Endothelial cell of umbilical vein (primary cell): ENCODE measurements at regions not wholly inside any gene's neighbourhood (a gene's known extent, or its start where the extent isn't known, plus 50 kb on each side); places are given as distances from the start of the nearest gene placed in this dataset.

Experiments
- BruUV-seq: library from RNA; stranded (reverse); fragments of 400-500 nt; replicated peaks from 2 replicates; lab custom pipeline; 2021; lab: Mats Ljungman, UMichigan
- CTCF ChIA-PET: fragments of 300-600, 350-600 bp; sonication (Branson Sonifier 250); formaldehyde crosslinking; loops from one replicate; lab custom pipeline; 2021; ENCODE audit warnings: antibody characterized with exemption, inconsistent platforms; lab: Charles Lee
- POLR2A ChIA-PET: fragments of 300-600, 350-600 bp; sonication (Branson Sonifier 250); formaldehyde crosslinking; loops from one replicate; lab custom pipeline; 2021; ENCODE audit warnings: antibody characterized with exemption, inconsistent platforms; lab: Charles Lee
- DNase-seq: peaks from one replicate; pipeline ENCODE4 v3.0.0-alpha.2; 2011; ENCODE audit warnings: low read depth, low spot score
- FAIRE-seq: peaks from 2 replicates; lab custom pipeline; 2011; peaks lifted over from hg19 to GRCh38; lab: Jason Lieb, UNC
- H2AFZ ChIP-seq: 2 replicates; pipeline ENCODE4 v1.6.0; 2012; ENCODE audit warnings: low read depth, low read length, control low read depth, inconsistent platforms
- H3K27ac ChIP-seq: 2 replicates; pipeline ENCODE4 v1.5.1; 2011; ENCODE audit warnings: low read depth, mild to moderate bottlenecking, control low read depth, low read length, moderate library complexity; ENCODE audit not compliant: insufficient read depth
- H3K27me3 ChIP-seq, 2 experiments: 2 replicates each; pipeline versions ENCODE4 v1.6.0 to v1.6.1; 2011; ENCODE audit warnings: low read length in 2 of 2, mixed read lengths in 1 of 2; ENCODE audit not compliant: control insufficient read depth in 2 of 2, insufficient read depth in 2 of 2
- H3K36me3 ChIP-seq, 2 experiments: 2 replicates in 1 of 2; 3 replicates in 1 of 2; pipeline ENCODE4 v1.5.1; 2011; ENCODE audit warnings: low read length in 2 of 2, mild to moderate bottlenecking in 1 of 2, moderate library complexity in 1 of 2; ENCODE audit not compliant: control insufficient read depth in 2 of 2, insufficient read depth in 2 of 2; ENCODE audit errors: extremely low read depth in 1 of 2
- H3K4me1 ChIP-seq: 3 replicates; pipeline ENCODE4 v1.5.1; 2011; ENCODE audit warnings: mild to moderate bottlenecking, low read length; ENCODE audit not compliant: control insufficient read depth, insufficient read depth; ENCODE audit errors: extremely low read depth
- H3K4me2 ChIP-seq: 2 replicates; pipeline ENCODE4 v1.6.1; 2011; ENCODE audit warnings: low read length, control low read depth, mixed read lengths; ENCODE audit not compliant: insufficient read depth
- H3K4me3 ChIP-seq, 3 experiments: fragments of 200-600 bp in 1 of 3; sonication (generic), shearing (Covaris generic) in 1 of 3; replicated peaks in 1 of 3; 2 replicates each; pipeline ENCODE4 v1.5.1; 2011 to 2016; ENCODE audit warnings: control low read depth in 3 of 3, low read length in 3 of 3, mild to moderate bottlenecking in 2 of 3, inconsistent platforms in 1 of 3, low read depth in 1 of 3, moderate library complexity in 1 of 3; ENCODE audit not compliant: insufficient read depth in 1 of 3
- H3K79me2 ChIP-seq: 2 replicates; pipeline ENCODE4 v1.6.0; 2012; ENCODE audit warnings: low read length, inconsistent platforms; ENCODE audit not compliant: control insufficient read depth, insufficient read depth
- H3K9ac ChIP-seq: replicated peaks from 2 replicates; pipeline ENCODE3; 2011; ENCODE audit warnings: low read length, control low read depth; ENCODE audit not compliant: insufficient read depth; ENCODE audit errors: extremely low read depth
- H3K9me1 ChIP-seq: replicated peaks from 3 replicates; pipeline ENCODE4 v1.6.0; 2011; ENCODE audit warnings: mild to moderate bottlenecking, low read length; ENCODE audit not compliant: control insufficient read depth, insufficient read depth; ENCODE audit errors: extremely low read depth
- H3K9me3 ChIP-seq: replicated peaks from 2 replicates; pipeline ENCODE4 v1.5.1; 2012; ENCODE audit warnings: low read length, inconsistent platforms; ENCODE audit not compliant: control insufficient read depth, insufficient read depth
- H4K20me1 ChIP-seq: replicated peaks from 2 replicates; pipeline ENCODE3; 2011; ENCODE audit warnings: mild to moderate bottlenecking, low read length; ENCODE audit not compliant: control insufficient read depth, insufficient read depth; ENCODE audit errors: extremely low read depth
- EZH2 ChIP-seq: IDR thresholded peaks from 2 replicates; pipeline ENCODE4 v1.6.1; 2012; ENCODE audit warnings: borderline replicate concordance, low read depth, mild to moderate bottlenecking, moderate library complexity, low read length, inconsistent platforms; ENCODE audit not compliant: severe bottlenecking
- FOS ChIP-seq: IDR thresholded peaks from 2 replicates; pipeline ENCODE4 v1.6.1; 2011; ENCODE audit warnings: mild to moderate bottlenecking, low read length, moderate library complexity, borderline replicate concordance; ENCODE audit not compliant: insufficient read depth
- GATA2 ChIP-seq: IDR thresholded peaks from 2 replicates; pipeline ENCODE4 v1.7.0; 2011; ENCODE audit warnings: low read depth, mild to moderate bottlenecking, moderate library complexity, mixed read lengths, low read length; ENCODE audit not compliant: insufficient read length, insufficient read depth
- JUN ChIP-seq: IDR thresholded peaks from 2 replicates; pipeline ENCODE4 v1.6.1; 2011; ENCODE audit warnings: borderline replicate concordance, low read depth; ENCODE audit not compliant: insufficient read length, insufficient read depth
- MYC ChIP-seq: IDR thresholded peaks from one replicate; pipeline ENCODE4 v1.6.1; 2011; ENCODE audit warnings: mild to moderate bottlenecking, low read depth, low read length
- POLR2A ChIP-seq: IDR thresholded peaks from 2 replicates; pipeline ENCODE4 v1.6.1; 2012; ENCODE audit warnings: low read depth, mild to moderate bottlenecking, control low read depth, low read length
- POLR2AphosphoS5 ChIP-seq: IDR thresholded peaks from 2 replicates; pipeline ENCODE4 v1.6.1; 2012; ENCODE audit warnings: low read depth, mild to moderate bottlenecking, control low read depth, low read length, moderate library complexity; ENCODE audit not compliant: insufficient read depth
- dilution Hi-C: fragments of 300-500 bp; cut with MboI; formaldehyde crosslinking; loops from one replicate; pipeline ENCODE4 v1.15.0; 2019; ENCODE audit warnings: low sequenced_read_pairs; ENCODE audit not compliant: extremely low pct_ligation_motif_present
- intact Hi-C: fragments of 100-400 bp; cut with micrococcal nuclease; formaldehyde crosslinking; loops from one replicate; pipeline ENCODE4 v1.10.0; 2022
- TF ChIP-seq, protein P1 (sequence below), 2 donors: IDR thresholded peaks; 1 replicate in 1 of 2; 2 replicates in 1 of 2; pipeline ENCODE4 v1.5.1; 2011; ENCODE audit warnings: low read length in 2 of 2, mild to moderate bottlenecking in 2 of 2, moderate library complexity in 2 of 2, control low read depth in 1 of 2, inconsistent platforms in 1 of 2, low read depth in 1 of 2; ENCODE audit not compliant: insufficient read depth in 1 of 2; ENCODE audit errors: extremely low read depth in 1 of 2
- TF ChIP-seq, protein P2 (sequence below): IDR thresholded peaks from 2 replicates; pipeline ENCODE4 v1.6.1; 2011; ENCODE audit not compliant: insufficient read depth, insufficient read length

DNA sequence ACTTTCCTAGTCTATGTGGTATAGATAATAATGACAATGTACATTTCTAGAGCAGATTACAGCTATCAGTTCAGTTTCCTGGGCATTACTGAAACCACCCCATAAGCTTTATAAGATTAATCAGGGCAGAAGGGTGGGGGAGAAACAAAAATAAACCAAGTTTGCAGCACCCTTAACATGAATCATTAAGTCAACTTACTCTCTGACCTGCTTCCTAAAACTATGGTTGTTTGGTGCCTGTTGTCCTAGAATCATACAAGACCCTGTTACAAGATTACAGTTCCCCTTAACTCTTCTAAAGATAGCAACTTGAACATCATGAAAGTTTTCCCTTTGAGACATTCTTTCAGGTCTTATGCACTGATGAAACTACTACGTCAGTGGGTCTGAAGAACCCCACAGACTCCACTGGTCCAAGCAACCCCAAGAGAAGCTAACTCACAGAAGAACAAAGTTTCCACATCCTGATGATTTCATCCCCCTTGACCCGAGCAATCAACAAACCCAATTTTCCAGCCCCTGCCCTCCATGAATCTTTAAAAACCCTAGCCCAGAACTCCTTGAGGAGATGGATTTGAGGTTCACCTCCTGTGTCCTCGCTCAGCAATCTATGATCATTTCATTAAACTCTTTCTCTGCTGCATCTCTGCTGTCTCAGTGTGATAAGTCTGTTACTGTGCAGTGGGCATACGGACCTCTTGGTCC is 336.5 kb downstream of the FOXO1 start:
- Histone ChIP-seq H3K4me2 (no peak overlapping the region), H3K36me3 (no peaks in the 10 kb centered on the region), H3K9ac (no peak overlapping the region), H3K9me1 (no peaks in the 10 kb centered on the region), H3K4me3 (no peak overlapping the region), H3K27ac (no peak overlapping the region), H4K20me1 (no peaks in the 10 kb centered on the region), H3K27me3 (no peaks in the 10 kb centered on the region), H3K9me3 (no peaks in the 10 kb centered on the region), H3K79me2 (no peaks in the 10 kb centered on the region), H2AFZ (no peak overlapping the region), H3K4me1 (peaks cover 10% of the 10 kb centered on the region)
- BruUV-seq: no TSS peak
- POLR2A ChIA-PET: no interaction called here
- no peak for DNase-seq
- TF ChIP-seq GATA2 (peak; percentile 12), JUN (no peak)
- TF ChIP-seq, protein P1, sequence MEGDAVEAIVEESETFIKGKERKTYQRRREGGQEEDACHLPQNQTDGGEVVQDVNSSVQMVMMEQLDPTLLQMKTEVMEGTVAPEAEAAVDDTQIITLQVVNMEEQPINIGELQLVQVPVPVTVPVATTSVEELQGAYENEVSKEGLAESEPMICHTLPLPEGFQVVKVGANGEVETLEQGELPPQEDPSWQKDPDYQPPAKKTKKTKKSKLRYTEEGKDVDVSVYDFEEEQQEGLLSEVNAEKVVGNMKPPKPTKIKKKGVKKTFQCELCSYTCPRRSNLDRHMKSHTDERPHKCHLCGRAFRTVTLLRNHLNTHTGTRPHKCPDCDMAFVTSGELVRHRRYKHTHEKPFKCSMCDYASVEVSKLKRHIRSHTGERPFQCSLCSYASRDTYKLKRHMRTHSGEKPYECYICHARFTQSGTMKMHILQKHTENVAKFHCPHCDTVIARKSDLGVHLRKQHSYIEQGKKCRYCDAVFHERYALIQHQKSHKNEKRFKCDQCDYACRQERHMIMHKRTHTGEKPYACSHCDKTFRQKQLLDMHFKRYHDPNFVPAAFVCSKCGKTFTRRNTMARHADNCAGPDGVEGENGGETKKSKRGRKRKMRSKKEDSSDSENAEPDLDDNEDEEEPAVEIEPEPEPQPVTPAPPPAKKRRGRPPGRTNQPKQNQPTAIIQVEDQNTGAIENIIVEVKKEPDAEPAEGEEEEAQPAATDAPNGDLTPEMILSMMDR (IDR thresholded peaks at IDR 0.05; ENCODE audit: extremely low read depth in 1 of 2, insufficient read depth in 1 of 2, low read depth in 1 of 2, low read length in 2 of 2): no peak
- intact Hi-C loops: no loop called here
- dilution Hi-C loops: no loop called here
- CTCF ChIA-PET: no interaction called here
- FAIRE-seq: no peak

DNA sequence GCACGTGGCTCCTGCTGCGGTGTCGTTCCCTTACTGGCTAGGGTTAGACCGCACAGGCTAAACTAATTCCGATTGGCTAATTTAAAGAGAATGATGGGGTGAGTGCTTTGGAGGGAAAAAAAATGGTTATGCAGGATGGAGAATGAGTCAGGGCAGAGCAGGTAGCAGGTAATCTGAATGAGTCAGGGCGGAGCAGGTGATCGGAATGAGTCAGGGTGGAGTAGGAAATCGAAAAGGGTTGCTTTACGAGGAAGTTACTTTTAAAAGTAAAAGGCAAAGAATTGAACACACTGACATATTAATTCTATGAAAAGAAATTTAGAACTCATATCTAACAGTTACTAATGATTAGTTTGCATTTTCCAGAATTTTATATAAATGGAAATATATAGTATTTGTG is 335.5 kb downstream of the FOXO1 start:
- no peak for FAIRE-seq
- intact Hi-C loops: no loop called here
- ChIA-PET POLR2A (no interaction called here), CTCF (no interaction called here)
- H3K79me2 ChIP-seq: no peaks in the 10 kb centered on the region
- dilution Hi-C loops: no loop called here
- H3K4me2 ChIP-seq: no peak overlapping the region
- H3K4me3 ChIP-seq: no peak overlapping the region
- H3K27ac ChIP-seq: no peak overlapping the region
- no peak overlapping the region for H2AFZ ChIP-seq
- DNase-seq: no peak
- TF ChIP-seq, protein P2, sequence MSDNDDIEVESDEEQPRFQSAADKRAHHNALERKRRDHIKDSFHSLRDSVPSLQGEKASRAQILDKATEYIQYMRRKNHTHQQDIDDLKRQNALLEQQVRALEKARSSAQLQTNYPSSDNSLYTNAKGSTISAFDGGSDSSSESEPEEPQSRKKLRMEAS: no peak
- TF ChIP-seq POLR2A (no peak), POLR2AphosphoS5 (no peak), EZH2 (no peak), GATA2 (no peak), JUN (no peak), MYC (no peak), FOS (no peak)
- TF ChIP-seq, protein P1 (IDR thresholded peaks at IDR 0.05; ENCODE audit: extremely low read depth in 1 of 2, insufficient read depth in 1 of 2, low read depth in 1 of 2, low read length in 2 of 2): no peak
- H3K9ac ChIP-seq: no peak overlapping the region
- no peaks in the 10 kb centered on the region for H3K9me1 ChIP-seq
- no peaks in the 10 kb centered on the region for H3K9me3 ChIP-seq
- no peaks in the 10 kb centered on the region for H4K20me1 ChIP-seq
- no TSS peak for BruUV-seq
- peaks cover 4% of the 10 kb centered on the region for H3K4me1 ChIP-seq
- H3K27me3 ChIP-seq: no peaks in the 10 kb centered on the region
- H3K36me3 ChIP-seq: no peaks in the 10 kb centered on the region
